ENCODE measurements at regions not wholly inside any gene's neighbourhood (a gene's known extent, or its start where the extent isn't known, plus 50 kb on each side); places are given as distances from the start of the nearest gene placed in this dataset.
A peak's percentile ranks its signal among the peaks of the same experiment; 100 is the strongest.

DNA sequence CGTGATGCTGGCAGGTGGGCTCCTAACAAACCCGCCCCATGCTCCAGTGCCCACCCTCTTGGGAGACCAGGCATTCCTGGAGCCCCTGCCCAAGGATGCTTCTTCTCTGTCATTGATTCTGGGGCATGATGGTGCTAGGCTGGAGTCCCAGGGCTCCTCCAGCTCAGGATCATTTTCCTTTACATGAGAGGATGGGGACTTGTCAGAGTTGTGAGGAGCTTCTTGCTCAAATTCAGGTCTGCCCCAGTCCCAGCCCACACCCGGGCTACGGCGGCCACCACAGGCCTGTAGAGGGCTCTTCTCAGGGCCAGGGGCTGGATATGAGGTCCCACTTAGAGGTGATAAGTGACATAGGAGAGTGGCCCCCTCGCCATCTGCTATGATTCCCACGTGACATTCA, 141.1 kb upstream of the COPS8 start:
- Histone ChIP-seq H3K27me3 (no peaks in the 10 kb centered on the region), H3K36me3 (no peaks in the 10 kb centered on the region), H3K9me3 (ENCODE audit: low read depth) (no peaks in the 10 kb centered on the region), H3K4me1 (ENCODE audit: low read depth) (no peaks in the 10 kb centered on the region), H3K27ac (no peak overlapping the region), H3K4me3 (no peak overlapping the region)
- TF ChIP-seq, protein P1, sequence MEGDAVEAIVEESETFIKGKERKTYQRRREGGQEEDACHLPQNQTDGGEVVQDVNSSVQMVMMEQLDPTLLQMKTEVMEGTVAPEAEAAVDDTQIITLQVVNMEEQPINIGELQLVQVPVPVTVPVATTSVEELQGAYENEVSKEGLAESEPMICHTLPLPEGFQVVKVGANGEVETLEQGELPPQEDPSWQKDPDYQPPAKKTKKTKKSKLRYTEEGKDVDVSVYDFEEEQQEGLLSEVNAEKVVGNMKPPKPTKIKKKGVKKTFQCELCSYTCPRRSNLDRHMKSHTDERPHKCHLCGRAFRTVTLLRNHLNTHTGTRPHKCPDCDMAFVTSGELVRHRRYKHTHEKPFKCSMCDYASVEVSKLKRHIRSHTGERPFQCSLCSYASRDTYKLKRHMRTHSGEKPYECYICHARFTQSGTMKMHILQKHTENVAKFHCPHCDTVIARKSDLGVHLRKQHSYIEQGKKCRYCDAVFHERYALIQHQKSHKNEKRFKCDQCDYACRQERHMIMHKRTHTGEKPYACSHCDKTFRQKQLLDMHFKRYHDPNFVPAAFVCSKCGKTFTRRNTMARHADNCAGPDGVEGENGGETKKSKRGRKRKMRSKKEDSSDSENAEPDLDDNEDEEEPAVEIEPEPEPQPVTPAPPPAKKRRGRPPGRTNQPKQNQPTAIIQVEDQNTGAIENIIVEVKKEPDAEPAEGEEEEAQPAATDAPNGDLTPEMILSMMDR (IDR thresholded peaks at IDR 0.05; ENCODE audit: low read depth, low read length): no peak
- no peak for DNase-seq (ENCODE audit: low read depth in 1 of 2, low spot score in 1 of 2)

DNA sequence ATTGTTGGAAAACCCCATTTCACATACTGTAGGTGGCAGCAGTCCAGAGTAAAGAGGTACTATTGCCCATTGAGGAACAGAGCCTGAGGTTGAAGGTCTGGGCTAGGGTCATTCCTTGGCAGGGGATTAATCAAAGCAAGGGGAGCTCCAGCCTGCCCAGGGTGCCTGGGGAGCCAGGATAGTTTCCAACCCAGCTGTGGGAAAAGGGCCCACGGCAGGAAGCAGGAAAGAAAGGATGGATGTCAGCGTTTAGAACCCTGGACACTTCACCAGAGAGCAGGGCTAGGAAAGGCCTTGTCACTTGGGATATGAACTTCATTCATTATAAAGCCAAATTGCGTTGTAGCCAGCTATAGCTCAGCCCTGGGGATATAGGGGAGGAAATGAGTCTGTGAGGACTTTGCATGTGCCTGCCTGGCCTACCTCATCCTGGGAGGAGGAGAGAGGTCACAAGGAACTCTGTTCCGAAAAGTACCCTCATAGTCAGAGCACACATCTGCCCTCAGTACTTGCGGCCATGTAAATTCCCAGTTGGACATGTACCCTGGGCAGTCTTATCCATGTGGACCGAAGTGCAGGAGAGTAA, 140.2 kb upstream of the COPS8 start:
- Histone ChIP-seq H3K9me3 (ENCODE audit: low read depth) (no peaks in the 10 kb centered on the region), H3K27me3 (no peaks in the 10 kb centered on the region), H3K4me3 (no peak overlapping the region), H3K36me3 (no peaks in the 10 kb centered on the region), H3K27ac (no peak overlapping the region), H3K4me1 (ENCODE audit: low read depth) (no peaks in the 10 kb centered on the region)
- DNase-seq (ENCODE audit: low read depth in 1 of 2, low spot score in 1 of 2): no peak
- TF ChIP-seq, protein P1 (IDR thresholded peaks at IDR 0.05; ENCODE audit: low read depth, low read length): no peak

DNA sequence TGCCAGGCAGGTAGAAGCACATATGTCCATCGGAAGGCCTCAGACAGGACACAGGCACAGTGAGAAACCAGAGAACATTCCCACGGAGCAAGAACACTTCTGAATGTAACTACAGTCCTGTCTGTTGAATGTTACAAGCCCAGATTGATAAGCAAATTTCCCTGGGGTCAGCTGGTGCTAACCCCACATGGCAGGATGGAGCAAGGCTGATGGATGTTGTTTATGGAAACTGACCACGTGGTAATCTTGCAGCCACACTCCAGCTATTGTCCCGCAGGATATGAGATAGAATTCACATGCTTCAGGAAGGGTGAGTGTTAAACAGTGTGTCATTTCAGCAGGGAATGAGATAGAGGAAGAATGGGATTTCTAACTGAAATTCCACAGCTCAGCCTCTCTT, 138.8 kb upstream of the COPS8 start:
- peak in 1 of 2 donors; percentile 55 for DNase-seq (ENCODE audit: low read depth in 1 of 2, low spot score in 1 of 2)
- Histone ChIP-seq H3K4me1 (ENCODE audit: low read depth) (no peaks in the 10 kb centered on the region), H3K36me3 (no peaks in the 10 kb centered on the region), H3K4me3 (no peak overlapping the region), H3K27ac (no peak overlapping the region), H3K9me3 (ENCODE audit: low read depth) (no peaks in the 10 kb centered on the region), H3K27me3 (no peaks in the 10 kb centered on the region)
- TF ChIP-seq, protein P1 (IDR thresholded peaks at IDR 0.05; ENCODE audit: low read depth, low read length): no peak

DNA sequence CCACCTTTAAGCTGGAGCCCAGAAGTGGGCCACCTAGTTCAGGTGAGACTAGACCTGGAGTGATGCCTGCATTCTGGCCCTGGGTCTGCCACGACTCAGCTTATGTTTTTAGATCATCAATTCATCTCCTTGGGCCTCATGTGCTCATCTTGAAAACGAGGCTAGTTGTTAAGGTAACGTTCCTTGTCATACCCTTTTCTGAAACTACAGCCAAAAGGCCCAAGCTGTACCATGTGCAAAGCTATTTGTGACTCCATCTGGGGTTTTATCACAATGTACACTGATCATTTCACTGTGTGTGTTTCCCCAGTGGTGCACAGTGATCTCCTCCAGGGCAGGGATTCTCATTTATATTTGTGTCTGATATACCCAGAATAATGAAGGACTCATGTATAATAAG, 138.4 kb upstream of the COPS8 start:
- Histone ChIP-seq H3K4me1 (ENCODE audit: low read depth) (no peaks in the 10 kb centered on the region), H3K27me3 (no peaks in the 10 kb centered on the region), H3K9me3 (ENCODE audit: low read depth) (no peaks in the 10 kb centered on the region), H3K27ac (no peak overlapping the region), H3K36me3 (no peaks in the 10 kb centered on the region), H3K4me3 (no peak overlapping the region)
- TF ChIP-seq, protein P1 (IDR thresholded peaks at IDR 0.05; ENCODE audit: low read depth, low read length): no peak
- no peak for DNase-seq (ENCODE audit: low read depth in 1 of 2, low spot score in 1 of 2)

DNA sequence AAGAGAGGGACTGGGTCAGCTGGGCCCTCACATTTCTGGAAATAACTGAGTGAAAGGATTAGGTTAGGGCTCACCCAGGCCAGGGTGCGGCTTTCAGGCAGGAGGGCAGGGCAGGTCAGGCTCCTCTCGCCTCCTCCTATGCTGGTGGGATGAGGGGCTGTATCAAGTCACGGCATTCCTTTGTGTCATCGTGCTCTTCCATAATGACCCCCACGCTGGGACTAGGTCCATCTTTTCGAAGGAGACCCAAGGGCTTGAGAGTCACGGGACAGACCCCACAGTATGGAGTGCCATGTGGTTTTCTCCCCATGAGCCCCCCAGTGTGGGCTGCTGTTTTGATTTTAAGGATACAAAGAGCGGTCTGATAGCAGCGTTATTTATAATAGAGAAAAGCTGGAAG, 137.8 kb upstream of the COPS8 start:
- Histone ChIP-seq H3K4me1 (ENCODE audit: low read depth) (no peaks in the 10 kb centered on the region), H3K4me3 (no peak overlapping the region), H3K27me3 (no peaks in the 10 kb centered on the region), H3K27ac (no peak overlapping the region), H3K9me3 (ENCODE audit: low read depth) (no peaks in the 10 kb centered on the region), H3K36me3 (no peaks in the 10 kb centered on the region)
- TF ChIP-seq, protein P1 (IDR thresholded peaks at IDR 0.05; ENCODE audit: low read depth, low read length): no peak
- DNase-seq (ENCODE audit: low read depth in 1 of 2, low spot score in 1 of 2): no peak
